GM19035 (cell line): ENCODE measurements at regions not wholly inside any gene's neighbourhood (a gene's known extent, or its start where the extent isn't known, plus 50 kb on each side); places are given as distances from the start of the nearest gene placed in this dataset.

Source experiments
- ATAC-seq: cut with Tn5 transposase; IDR thresholded peaks from one replicate; pipeline ENCODE4 v1.9.1; 2021; ENCODE audit not compliant: unreplicated experiment

- no peak for ATAC-seq
These were observed 563.4 kb upstream of the GCFC2 start for GRCh38 chr2:76274160-76274559.

- no peak for ATAC-seq
These were observed 559.5 kb upstream of the GCFC2 start for GRCh38 chr2:76270096-76270710.

- no peak for ATAC-seq
These were observed 558.3 kb upstream of the GCFC2 start for GRCh38 chr2:76268902-76269620.

- no peak for ATAC-seq
These were observed 557.8 kb upstream of the GCFC2 start for GRCh38 chr2:76268484-76268883.

- no peak for ATAC-seq
These were observed 547.1 kb upstream of the GCFC2 start for GRCh38 chr2:76257802-76258201.

- no peak for ATAC-seq
These were observed 545.9 kb upstream of the GCFC2 start for GRCh38 chr2:76256458-76257088.

GRCh38 chr2:76252704-76253103, 542.0 kb upstream of the GCFC2 start:
- ATAC-seq, result no peak

GRCh38 chr2:76251342-76251741, 540.6 kb upstream of the GCFC2 start:
- ATAC-seq, result no peak

GRCh38 chr2:76247006-76247405, 536.3 kb upstream of the GCFC2 start:
- ATAC-seq, result no peak

- ATAC-seq, result no peak
These were observed 501.6 kb upstream of the GCFC2 start for GRCh38 chr2:76211991-76212985.

GRCh38 chr2:76210551-76210950, 499.8 kb upstream of the GCFC2 start:
- no peak for ATAC-seq

- ATAC-seq, result no peak
These were observed 493.3 kb upstream of the GCFC2 start for GRCh38 chr2:76204048-76204447.

GRCh38 chr2:76202866-76203265, 492.2 kb upstream of the GCFC2 start:
- ATAC-seq, result no peak

GRCh38 chr2:76197842-76198448, 487.2 kb upstream of the GCFC2 start:
- peak; percentile 66 for ATAC-seq

GRCh38 chr2:76197428-76197827, 486.7 kb upstream of the GCFC2 start:
- ATAC-seq, result peak; percentile 19

GRCh38 chr2:76194031-76194775, 483.5 kb upstream of the GCFC2 start:
- no peak for ATAC-seq

GRCh38 chr2:76193089-76193488, 482.4 kb upstream of the GCFC2 start:
- no peak for ATAC-seq

GRCh38 chr2:76188334-76189008, 477.8 kb upstream of the GCFC2 start:
- no peak for ATAC-seq

GRCh38 chr2:76187415-76187814, 476.7 kb upstream of the GCFC2 start:
- no peak for ATAC-seq
